ENCODE measurements at regions not wholly inside any gene's neighbourhood (a gene's known extent, or its start where the extent isn't known, plus 50 kb on each side); places are given as distances from the start of the nearest gene placed in this dataset.

DNA sequence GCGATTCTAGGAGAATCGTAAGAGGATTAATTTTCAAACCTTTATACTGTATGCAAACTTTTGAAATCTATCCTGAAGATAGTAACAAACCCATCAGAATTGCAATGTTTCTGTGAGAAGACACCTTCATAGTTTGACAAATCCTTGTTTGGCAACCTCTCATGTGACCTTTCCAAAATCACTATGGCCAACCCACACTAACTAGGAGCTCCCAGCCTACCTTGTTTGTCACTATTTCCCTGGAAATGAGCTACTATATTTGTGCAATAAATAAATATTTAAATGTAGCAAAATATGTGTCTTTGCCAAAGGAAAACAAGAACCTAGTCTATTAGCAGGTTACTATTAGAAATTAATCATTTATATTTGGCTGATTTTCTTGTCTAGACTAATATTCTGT is 173.7 kb downstream of the PPP1R2C start:
- DNase-seq: no peak
- Histone ChIP-seq H3K9ac (ENCODE audit: low read length in 3 of 3) (no peak overlapping the region), H3K4me3 (ENCODE audit: low read length in 3 of 3) (no peak overlapping the region), H3K9me3 (ENCODE audit: control insufficient read depth in 2 of 3, insufficient read depth in 1 of 3, low read length in 3 of 3) (no peaks in the 10 kb centered on the region), H3K27me3 (ENCODE audit: control insufficient read depth, insufficient read depth, low read length) (no peaks in the 10 kb centered on the region), H3K4me1 (ENCODE audit: control insufficient read depth in 2 of 3, insufficient read depth in 2 of 3, low read depth in 1 of 3, low read length in 3 of 3) (no peaks in the 10 kb centered on the region), H3K36me3 (ENCODE audit: control insufficient read depth in 2 of 3, insufficient read depth in 3 of 3, low read length in 3 of 3) (no peaks in the 10 kb centered on the region), H3K27ac (ENCODE audit: low read depth in 2 of 2, low read length in 2 of 2) (no peak overlapping the region)
- TF ChIP-seq, protein P1, sequence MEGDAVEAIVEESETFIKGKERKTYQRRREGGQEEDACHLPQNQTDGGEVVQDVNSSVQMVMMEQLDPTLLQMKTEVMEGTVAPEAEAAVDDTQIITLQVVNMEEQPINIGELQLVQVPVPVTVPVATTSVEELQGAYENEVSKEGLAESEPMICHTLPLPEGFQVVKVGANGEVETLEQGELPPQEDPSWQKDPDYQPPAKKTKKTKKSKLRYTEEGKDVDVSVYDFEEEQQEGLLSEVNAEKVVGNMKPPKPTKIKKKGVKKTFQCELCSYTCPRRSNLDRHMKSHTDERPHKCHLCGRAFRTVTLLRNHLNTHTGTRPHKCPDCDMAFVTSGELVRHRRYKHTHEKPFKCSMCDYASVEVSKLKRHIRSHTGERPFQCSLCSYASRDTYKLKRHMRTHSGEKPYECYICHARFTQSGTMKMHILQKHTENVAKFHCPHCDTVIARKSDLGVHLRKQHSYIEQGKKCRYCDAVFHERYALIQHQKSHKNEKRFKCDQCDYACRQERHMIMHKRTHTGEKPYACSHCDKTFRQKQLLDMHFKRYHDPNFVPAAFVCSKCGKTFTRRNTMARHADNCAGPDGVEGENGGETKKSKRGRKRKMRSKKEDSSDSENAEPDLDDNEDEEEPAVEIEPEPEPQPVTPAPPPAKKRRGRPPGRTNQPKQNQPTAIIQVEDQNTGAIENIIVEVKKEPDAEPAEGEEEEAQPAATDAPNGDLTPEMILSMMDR (IDR thresholded peaks at IDR 0.05; ENCODE audit: borderline replicate concordance, extremely low read depth, insufficient read depth): no peak
- no peak for FAIRE-seq
- intact Hi-C loops (cut with DNase I): no loop called here

DNA sequence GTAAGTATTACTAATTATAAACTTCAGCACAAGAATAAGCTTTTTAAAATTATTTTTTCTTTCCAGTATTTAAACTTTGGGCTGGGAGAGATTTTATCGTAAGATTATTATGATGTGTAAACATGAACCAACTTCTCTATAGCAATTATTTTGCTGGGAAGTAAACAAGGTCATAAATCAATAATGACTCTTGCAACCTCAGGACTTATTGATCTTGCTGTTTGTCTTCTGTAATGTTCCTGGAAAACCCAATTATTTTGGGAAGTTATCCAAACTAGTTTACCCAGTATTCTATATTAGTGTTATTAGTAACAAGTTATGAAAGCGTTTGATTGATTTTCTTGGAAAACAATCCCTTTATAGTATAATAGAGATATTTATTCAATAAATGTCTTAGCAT is 174.9 kb downstream of the PPP1R2C start:
- H3K9ac ChIP-seq (ENCODE audit: low read length in 3 of 3): no peak overlapping the region
- TF ChIP-seq, protein P1 (IDR thresholded peaks at IDR 0.05; ENCODE audit: borderline replicate concordance, extremely low read depth, insufficient read depth): no peak
- no peak overlapping the region for H3K27ac ChIP-seq (ENCODE audit: low read depth in 2 of 2, low read length in 2 of 2)
- H3K36me3 ChIP-seq (ENCODE audit: control insufficient read depth in 2 of 3, insufficient read depth in 3 of 3, low read length in 3 of 3): no peaks in the 10 kb centered on the region
- H3K27me3 ChIP-seq (ENCODE audit: control insufficient read depth, insufficient read depth, low read length): no peaks in the 10 kb centered on the region
- DNase-seq (no peak), FAIRE-seq (peak; percentile 52)
- no peaks in the 10 kb centered on the region for H3K4me1 ChIP-seq (ENCODE audit: control insufficient read depth in 2 of 3, insufficient read depth in 2 of 3, low read depth in 1 of 3, low read length in 3 of 3)
- H3K9me3 ChIP-seq (ENCODE audit: control insufficient read depth in 2 of 3, insufficient read depth in 1 of 3, low read length in 3 of 3): no peaks in the 10 kb centered on the region
- no peak overlapping the region for H3K4me3 ChIP-seq (ENCODE audit: low read length in 3 of 3)
- intact Hi-C loops (cut with DNase I): no loop called here

DNA sequence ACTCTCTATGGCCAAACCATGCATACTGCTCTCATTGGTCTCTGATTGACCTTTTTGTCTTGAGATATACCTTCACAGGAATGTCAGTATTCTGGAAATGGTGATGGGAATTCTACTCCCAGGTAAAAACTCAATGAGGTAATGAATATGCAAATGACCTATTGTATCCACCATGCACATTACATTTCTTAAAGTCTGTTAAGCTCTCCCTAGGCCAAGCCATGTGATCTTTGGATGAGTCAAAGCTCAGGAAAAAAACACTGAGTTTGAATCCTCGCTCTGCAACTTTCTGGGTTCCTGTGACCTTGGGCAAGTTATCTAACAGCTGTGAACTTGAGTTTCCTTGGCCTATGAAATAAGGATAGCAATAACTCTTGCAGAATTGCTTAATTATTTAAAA is 175.4 kb downstream of the PPP1R2C start:
- intact Hi-C loops (cut with DNase I): no loop called here
- no peak overlapping the region for H3K9ac ChIP-seq (ENCODE audit: low read length in 3 of 3)
- TF ChIP-seq, protein P1 (IDR thresholded peaks at IDR 0.05; ENCODE audit: borderline replicate concordance, extremely low read depth, insufficient read depth): no peak
- no peaks in the 10 kb centered on the region for H3K4me1 ChIP-seq (ENCODE audit: control insufficient read depth in 2 of 3, insufficient read depth in 2 of 3, low read depth in 1 of 3, low read length in 3 of 3)
- H3K36me3 ChIP-seq (ENCODE audit: control insufficient read depth in 2 of 3, insufficient read depth in 3 of 3, low read length in 3 of 3): no peaks in the 10 kb centered on the region
- FAIRE-seq (no peak), DNase-seq (no peak)
- no peaks in the 10 kb centered on the region for H3K9me3 ChIP-seq (ENCODE audit: control insufficient read depth in 2 of 3, insufficient read depth in 1 of 3, low read length in 3 of 3)
- H3K4me3 ChIP-seq (ENCODE audit: low read length in 3 of 3): no peak overlapping the region
- no peak overlapping the region for H3K27ac ChIP-seq (ENCODE audit: low read depth in 2 of 2, low read length in 2 of 2)
- H3K27me3 ChIP-seq (ENCODE audit: control insufficient read depth, insufficient read depth, low read length): no peaks in the 10 kb centered on the region

DNA sequence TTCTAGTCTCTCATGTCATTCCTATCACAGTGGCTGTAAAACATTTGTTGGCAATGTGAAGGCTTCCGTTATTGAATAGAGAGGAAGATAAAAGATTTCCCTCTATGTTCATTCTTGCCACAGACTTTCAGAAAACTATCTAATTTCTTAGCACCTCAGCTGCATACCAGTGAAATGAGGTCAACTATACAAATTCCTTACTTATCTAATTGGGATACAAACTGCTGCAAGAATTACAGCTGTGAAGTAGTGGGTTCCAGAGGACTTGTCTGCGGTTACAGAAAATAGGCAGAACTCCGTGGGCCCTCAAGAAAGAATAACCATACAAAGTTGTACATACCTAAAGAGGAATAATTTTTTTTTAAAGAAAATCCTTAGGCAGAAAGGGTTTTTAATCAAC is 175.8 kb downstream of the PPP1R2C start:
- no peaks in the 10 kb centered on the region for H3K4me1 ChIP-seq (ENCODE audit: control insufficient read depth in 2 of 3, insufficient read depth in 2 of 3, low read depth in 1 of 3, low read length in 3 of 3)
- no peaks in the 10 kb centered on the region for H3K36me3 ChIP-seq (ENCODE audit: control insufficient read depth in 2 of 3, insufficient read depth in 3 of 3, low read length in 3 of 3)
- H3K9ac ChIP-seq (ENCODE audit: low read length in 3 of 3): no peak overlapping the region
- H3K27me3 ChIP-seq (ENCODE audit: control insufficient read depth, insufficient read depth, low read length): no peaks in the 10 kb centered on the region
- TF ChIP-seq, protein P1 (IDR thresholded peaks at IDR 0.05; ENCODE audit: borderline replicate concordance, extremely low read depth, insufficient read depth): no peak
- no peaks in the 10 kb centered on the region for H3K9me3 ChIP-seq (ENCODE audit: control insufficient read depth in 2 of 3, insufficient read depth in 1 of 3, low read length in 3 of 3)
- DNase-seq (no peak), FAIRE-seq (no peak)
- no peak overlapping the region for H3K27ac ChIP-seq (ENCODE audit: low read depth in 2 of 2, low read length in 2 of 2)
- intact Hi-C loops (cut with DNase I): no loop called here
- H3K4me3 ChIP-seq (ENCODE audit: low read length in 3 of 3): no peak overlapping the region
